Lung (tissue), 11 donors: ENCODE measurements at regions not wholly inside any gene's neighbourhood (a gene's known extent, or its start where the extent isn't known, plus 50 kb on each side); places are given as distances from the start of the nearest gene placed in this dataset.

Source experiments
- ATAC-seq: fragments of 200-7000 bp; cut with Tn5 transposase; one replicate; pipeline ENCODE4 v1.9.1; 2020; ENCODE audit warnings: moderate number of reproducible peaks; ENCODE audit not compliant: insufficient read depth, low FRiP score
- DNase-seq, 3 donors: peaks; one replicate each; pipeline ENCODE4 v3.0.0-alpha.2; 2013 to 2017
- H3K27ac ChIP-seq, 2 donors: one replicate each; pipeline ENCODE4 v1.5.1; 2013; ENCODE audit warnings: mild to moderate bottlenecking in 2 of 2, moderate library complexity in 2 of 2, control low read depth in 1 of 2, inconsistent platforms in 1 of 2, low read depth in 1 of 2, low read length in 1 of 2
- H3K27me3 ChIP-seq, 3 donors: one replicate each; pipeline ENCODE4 v1.5.1; 2013; ENCODE audit warnings: low read length in 2 of 3; ENCODE audit not compliant: control insufficient read depth in 3 of 3, insufficient read depth in 3 of 3
- H3K36me3 ChIP-seq, 4 donors: one replicate each; pipeline ENCODE4 v1.5.1; 2013; ENCODE audit warnings: low read length in 4 of 4, mild to moderate bottlenecking in 1 of 4, moderate library complexity in 1 of 4; ENCODE audit not compliant: control insufficient read depth in 4 of 4, insufficient read depth in 4 of 4
- H3K4me1 ChIP-seq, 5 donors: one replicate each; pipeline ENCODE4 v1.5.1; 2013; ENCODE audit warnings: low read length in 5 of 5, mild to moderate bottlenecking in 2 of 5, moderate library complexity in 1 of 5; ENCODE audit not compliant: control insufficient read depth in 5 of 5, insufficient read depth in 5 of 5
- H3K4me3 ChIP-seq: one replicate; pipeline ENCODE4 v1.5.1; 2013; ENCODE audit warnings: mild to moderate bottlenecking, control low read depth, moderate library complexity
- H3K9ac ChIP-seq, 2 donors: one replicate each; pipeline ENCODE4 v1.5.1; 2013; ENCODE audit warnings: low read length in 2 of 2, control low read depth in 1 of 2; ENCODE audit not compliant: insufficient read depth in 1 of 2
- H3K9me3 ChIP-seq, 4 donors: one replicate each; pipeline ENCODE4 v1.5.1; 2013; ENCODE audit warnings: low read length in 3 of 4, mild to moderate bottlenecking in 1 of 4, moderate library complexity in 1 of 4; ENCODE audit not compliant: control insufficient read depth in 4 of 4, insufficient read depth in 3 of 4
- CTCF ChIP-seq: IDR thresholded peaks from 2 replicates; pipeline ENCODE4 v1.5.1; 2012; ENCODE audit warnings: mild to moderate bottlenecking; ENCODE audit errors: control extremely low read depth, extremely low read depth
- WGBS, 2 donors: extraction: QIAGEN DNeasy Blood & Tissue Kit; methylation state at CpG; one replicate each; pipeline ENCODE4 v1.1.7; 2013; 5-methylcytosine and 5-hydroxymethylcytosine counted together
- donor health status: control.
- donor health status: control.
- donor health status: Bipolar disorder and iron deficiency.
- donor health status: healthy.
- donor health status: DM: yes; HTN: yes; CAD: no.

- no peak for DNase-seq
- Histone ChIP-seq H3K4me3 (no peak overlapping the region), H3K4me1 (no peaks in the 10 kb centered on the region), H3K9me3 (no peaks in the 10 kb centered on the region), H3K36me3 (no peaks in the 10 kb centered on the region), H3K9ac (no peak overlapping the region), H3K27me3 (no peaks in the 10 kb centered on the region), H3K27ac (no peak overlapping the region)
- WGBS, 2 donors = 90 to 93% methylated on average over 3 of the region's 3 CpGs
- TF ChIP-seq CTCF = no peak
- ATAC-seq = no peak
Observed at GRCh38 chr7:68394131-68394530, 1204.1 kb upstream of the AUTS2 start.

- H3K36me3 ChIP-seq = no peaks in the 10 kb centered on the region
- 83 to 87% methylated on average over 6 of the region's 6 CpGs for WGBS, 2 donors
- DNase-seq = no peak
Observed at GRCh38 chr7:68399991-68400590, 1198.2 kb upstream of the AUTS2 start.

GRCh38 chr7:68400783-68401182 lies 1197.5 kb upstream of the AUTS2 start:
- Histone ChIP-seq H3K27ac (no peak overlapping the region), H3K9me3 (peaks cover 0 to 4% (median 0%) of the 10 kb centered on the region in 4 donors), H3K4me1 (no peaks in the 10 kb centered on the region), H3K27me3 (no peaks in the 10 kb centered on the region), H3K9ac (no peak overlapping the region), H3K4me3 (no peak overlapping the region), H3K36me3 (no peaks in the 10 kb centered on the region)
- no peak for TF ChIP-seq CTCF
- ATAC-seq = no peak
- WGBS, 2 donors = 85 to 87% methylated on average over 3 of the region's 3 CpGs
- DNase-seq = no peak

More at GRCh38 chr7:68399991-68400590, 1198.2 kb upstream of the AUTS2 start:
- H3K27ac ChIP-seq = no peak overlapping the region
- no peak for ATAC-seq
- no peak for TF ChIP-seq CTCF
- H3K9ac ChIP-seq = no peak overlapping the region
- peaks cover 0 to 4% (median 0%) of the 10 kb centered on the region in 4 donors for H3K9me3 ChIP-seq
- no peaks in the 10 kb centered on the region for H3K27me3 ChIP-seq
- H3K4me3 ChIP-seq = no peak overlapping the region
- no peaks in the 10 kb centered on the region for H3K4me1 ChIP-seq

GRCh38 chr7:68401313-68401712 lies 1197.0 kb upstream of the AUTS2 start:
- ATAC-seq = no peak
- H3K27me3 ChIP-seq = no peaks in the 10 kb centered on the region
- 84% methylated on average over 2 of the region's 2 CpGs for WGBS, 2 donors
- no peak overlapping the region for H3K9ac ChIP-seq
- H3K9me3 ChIP-seq = peaks cover 0 to 4% (median 0%) of the 10 kb centered on the region in 4 donors
- DNase-seq = no peak
- no peak overlapping the region for H3K4me3 ChIP-seq
- no peak overlapping the region for H3K27ac ChIP-seq
- TF ChIP-seq CTCF = no peak
- no peaks in the 10 kb centered on the region for H3K4me1 ChIP-seq
- no peaks in the 10 kb centered on the region for H3K36me3 ChIP-seq
